Loucy (cell line): ENCODE measurements at regions not wholly inside any gene's neighbourhood (a gene's known extent, or its start where the extent isn't known, plus 50 kb on each side); places are given as distances from the start of the nearest gene placed in this dataset.

Experiments
- H2AFZ ChIP-seq: fragments of 200-600 bp; sonication (generic); 2 replicates; pipeline ENCODE4 v1.6.0; 2016; ENCODE audit warnings: antibody characterized with exemption, mild to moderate bottlenecking, low read length, moderate library complexity
- H3F3A ChIP-seq: fragments of 200-600 bp; 2 replicates; pipeline ENCODE4 v1.6.0; 2016; ENCODE audit warnings: antibody characterized with exemption, low read depth, mild to moderate bottlenecking
- H3K27me3 ChIP-seq: fragments of 200-600 bp; sonication (generic); 2 replicates; pipeline ENCODE4 v1.6.1; 2014; ENCODE audit warnings: low read length, mild to moderate bottlenecking; ENCODE audit not compliant: insufficient read depth, poor library complexity, severe bottlenecking
- H3K36me3 ChIP-seq: fragments of 200-600 bp; sonication (generic); 2 replicates; pipeline ENCODE4 v1.6.1; 2016; ENCODE audit warnings: low read length; ENCODE audit not compliant: insufficient read depth
- H3K4me1 ChIP-seq: fragments of 200-600 bp; sonication (generic); 2 replicates; pipeline ENCODE4 v1.5.1; 2014; ENCODE audit warnings: low read length, mild to moderate bottlenecking; ENCODE audit not compliant: insufficient read depth, poor library complexity, severe bottlenecking
- H3K4me2 ChIP-seq: fragments of 200-600 bp; sonication (generic); 2 replicates; pipeline ENCODE4 v1.6.0; 2014; ENCODE audit warnings: antibody characterized with exemption, low read length, low read depth, mild to moderate bottlenecking; ENCODE audit not compliant: poor library complexity, severe bottlenecking
- H3K4me3 ChIP-seq: fragments of 200-600 bp; sonication (generic); 2 replicates; pipeline ENCODE4 v1.5.1; 2014; ENCODE audit warnings: low read length, mild to moderate bottlenecking, mixed read lengths; ENCODE audit not compliant: poor library complexity, severe bottlenecking
- H3K79me2 ChIP-seq: fragments of 200-600 bp; sonication (generic); 2 replicates; pipeline ENCODE4 v1.6.1; 2014; ENCODE audit warnings: low read length; ENCODE audit not compliant: insufficient read depth
- H3K9ac ChIP-seq: fragments of 200-600 bp; sonication (generic); 2 replicates; pipeline ENCODE4 v1.6.0; 2014; ENCODE audit warnings: mild to moderate bottlenecking, low read depth, low read length, moderate library complexity; ENCODE audit not compliant: poor library complexity, severe bottlenecking
- H3K9me2 ChIP-seq: fragments of 200-600 bp; sonication (generic); replicated peaks from 2 replicates; pipeline ENCODE4 v1.6.1; 2016; ENCODE audit warnings: low read depth, low read length, mixed read lengths
- H3K9me3 ChIP-seq: fragments of 200-600 bp; sonication (generic); 2 replicates; pipeline ENCODE4 v1.6.1; 2014; ENCODE audit warnings: mild to moderate bottlenecking, antibody characterized with exemption, low read length, low read depth; ENCODE audit not compliant: insufficient read depth
- H4K20me1 ChIP-seq: fragments of 200-600 bp; sonication (generic); 2 replicates; pipeline ENCODE4 v1.6.0; 2014; ENCODE audit warnings: antibody characterized with exemption, low read length, mild to moderate bottlenecking; ENCODE audit not compliant: insufficient read depth, poor library complexity, severe bottlenecking
- CTCF ChIP-seq: fragments of 200-600 bp; sonication (generic); conservative IDR thresholded peaks from 2 replicates; pipeline ENCODE4 v1.5.1; 2014; ENCODE audit warnings: mild to moderate bottlenecking, antibody characterized with exemption, low read length
- EZH2phosphoT487 ChIP-seq: fragments of 200-600 bp; IDR thresholded peaks from 2 replicates; pipeline ENCODE4 v1.6.1; 2018; ENCODE audit warnings: antibody characterized with exemption, mild to moderate bottlenecking, moderate library complexity, borderline replicate concordance

GRCh38 chr1:218600968-218601367, 255.8 kb downstream of the TGFB2 start:
- Histone ChIP-seq H3K36me3 (no peaks in the 10 kb centered on the region), H3K4me3 (no peak overlapping the region), H2AFZ (no peak overlapping the region), H3K27me3 (no peaks in the 10 kb centered on the region), H3K9me3 (no peaks in the 10 kb centered on the region), H3K4me1 (no peaks in the 10 kb centered on the region), H3K79me2 (no peaks in the 10 kb centered on the region), H3K4me2 (no peak overlapping the region), H3K9ac (no peak overlapping the region), H4K20me1 (no peaks in the 10 kb centered on the region), H3F3A (no peaks in the 10 kb centered on the region), H3K9me2 (no peaks in the 10 kb centered on the region)
- TF ChIP-seq EZH2phosphoT487 (no peak), CTCF (no peak)

GRCh38 chr1:218604217-218604616, 259.1 kb downstream of the TGFB2 start:
- H3K79me2 ChIP-seq: no peaks in the 10 kb centered on the region
- no peak overlapping the region for H3K4me3 ChIP-seq
- H3K9me2 ChIP-seq: no peaks in the 10 kb centered on the region
- H3K9me3 ChIP-seq: no peaks in the 10 kb centered on the region
- no peaks in the 10 kb centered on the region for H3K4me1 ChIP-seq
- H4K20me1 ChIP-seq: no peaks in the 10 kb centered on the region
- H3K27me3 ChIP-seq: no peaks in the 10 kb centered on the region
- no peak overlapping the region for H2AFZ ChIP-seq
- no peaks in the 10 kb centered on the region for H3K36me3 ChIP-seq
- no peak overlapping the region for H3K4me2 ChIP-seq
- no peaks in the 10 kb centered on the region for H3F3A ChIP-seq
- TF ChIP-seq EZH2phosphoT487 (no peak), CTCF (no peak)
- no peak overlapping the region for H3K9ac ChIP-seq

- no peaks in the 10 kb centered on the region for H3K9me3 ChIP-seq
- H3K4me3 ChIP-seq: no peak overlapping the region
- H3K9ac ChIP-seq: no peak overlapping the region
- H4K20me1 ChIP-seq: no peaks in the 10 kb centered on the region
- TF ChIP-seq EZH2phosphoT487: no peak
- TF ChIP-seq CTCF: no peak
- H3K36me3 ChIP-seq: no peaks in the 10 kb centered on the region
- H2AFZ ChIP-seq: no peak overlapping the region
- H3K27me3 ChIP-seq: no peaks in the 10 kb centered on the region
- no peak overlapping the region for H3K4me2 ChIP-seq
- no peaks in the 10 kb centered on the region for H3K4me1 ChIP-seq
- no peaks in the 10 kb centered on the region for H3K9me2 ChIP-seq
- no peaks in the 10 kb centered on the region for H3K79me2 ChIP-seq
- no peaks in the 10 kb centered on the region for H3F3A ChIP-seq
Measured at GRCh38 chr1:218611916-218612585, 266.9 kb downstream of the TGFB2 start.
